ENCODE measurements at regions not wholly inside any gene's neighbourhood (a gene's known extent, or its start where the extent isn't known, plus 50 kb on each side); places are given as distances from the start of the nearest gene placed in this dataset.

DNA sequence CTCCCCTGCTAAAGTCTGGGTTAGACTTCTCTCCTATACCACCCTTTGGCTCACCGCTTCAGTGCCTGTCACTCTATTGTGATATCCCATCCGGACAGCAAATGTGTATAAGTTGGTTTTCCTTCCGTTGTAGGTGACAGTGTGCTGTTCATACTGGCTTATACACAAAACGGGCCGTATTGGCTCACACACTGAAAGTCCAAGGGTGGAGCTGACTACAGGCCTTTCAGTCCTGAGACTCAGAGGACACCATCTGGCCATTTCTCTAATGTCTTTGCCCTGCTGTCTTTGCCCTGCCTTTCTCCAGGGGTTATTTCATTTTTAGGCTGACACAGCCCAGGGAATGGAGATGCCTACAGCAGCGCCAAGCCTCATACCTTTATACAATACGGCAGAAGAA, 90.7 kb downstream of the URB2 start:
- no peak for TF ChIP-seq POLR2AphosphoS5 (IDR thresholded peaks at IDR 0.05)
- TF ChIP-seq, protein P1, sequence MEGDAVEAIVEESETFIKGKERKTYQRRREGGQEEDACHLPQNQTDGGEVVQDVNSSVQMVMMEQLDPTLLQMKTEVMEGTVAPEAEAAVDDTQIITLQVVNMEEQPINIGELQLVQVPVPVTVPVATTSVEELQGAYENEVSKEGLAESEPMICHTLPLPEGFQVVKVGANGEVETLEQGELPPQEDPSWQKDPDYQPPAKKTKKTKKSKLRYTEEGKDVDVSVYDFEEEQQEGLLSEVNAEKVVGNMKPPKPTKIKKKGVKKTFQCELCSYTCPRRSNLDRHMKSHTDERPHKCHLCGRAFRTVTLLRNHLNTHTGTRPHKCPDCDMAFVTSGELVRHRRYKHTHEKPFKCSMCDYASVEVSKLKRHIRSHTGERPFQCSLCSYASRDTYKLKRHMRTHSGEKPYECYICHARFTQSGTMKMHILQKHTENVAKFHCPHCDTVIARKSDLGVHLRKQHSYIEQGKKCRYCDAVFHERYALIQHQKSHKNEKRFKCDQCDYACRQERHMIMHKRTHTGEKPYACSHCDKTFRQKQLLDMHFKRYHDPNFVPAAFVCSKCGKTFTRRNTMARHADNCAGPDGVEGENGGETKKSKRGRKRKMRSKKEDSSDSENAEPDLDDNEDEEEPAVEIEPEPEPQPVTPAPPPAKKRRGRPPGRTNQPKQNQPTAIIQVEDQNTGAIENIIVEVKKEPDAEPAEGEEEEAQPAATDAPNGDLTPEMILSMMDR (IDR thresholded peaks at IDR 0.05) = no peak
- TF ChIP-seq POLR2A (IDR thresholded peaks at IDR 0.05) = no peak

All from prostate gland (tissue), 2 donors.